NT2/D1 (cell line): ENCODE measurements at regions not wholly inside any gene's neighbourhood (a gene's known extent, or its start where the extent isn't known, plus 50 kb on each side); places are given as distances from the start of the nearest gene placed in this dataset.

Experiments
- SUZ12 ChIP-seq: IDR thresholded peaks from 2 replicates; pipeline ENCODE4 v1.6.1; 2011; ENCODE audit not compliant: insufficient read length, insufficient read depth; ENCODE audit errors: extremely low read depth
- YY1 ChIP-seq: IDR thresholded peaks from 2 replicates; pipeline ENCODE4 v1.6.1; 2011; ENCODE audit not compliant: insufficient read length, insufficient read depth
- ZNF274 ChIP-seq: IDR thresholded peaks from 2 replicates; pipeline ENCODE4 v1.6.1; 2011; ENCODE audit warnings: mild to moderate bottlenecking, low read depth, low read length

- TF ChIP-seq YY1 (no peak), SUZ12 (no peak), ZNF274 (no peak)
Observed at GRCh38 chr15:25244731-25245585, 193.9 kb downstream of the UBE3A start.
